ENCODE measurements at regions not wholly inside any gene's neighbourhood (a gene's known extent, or its start where the extent isn't known, plus 50 kb on each side); places are given as distances from the start of the nearest gene placed in this dataset.

DNA sequence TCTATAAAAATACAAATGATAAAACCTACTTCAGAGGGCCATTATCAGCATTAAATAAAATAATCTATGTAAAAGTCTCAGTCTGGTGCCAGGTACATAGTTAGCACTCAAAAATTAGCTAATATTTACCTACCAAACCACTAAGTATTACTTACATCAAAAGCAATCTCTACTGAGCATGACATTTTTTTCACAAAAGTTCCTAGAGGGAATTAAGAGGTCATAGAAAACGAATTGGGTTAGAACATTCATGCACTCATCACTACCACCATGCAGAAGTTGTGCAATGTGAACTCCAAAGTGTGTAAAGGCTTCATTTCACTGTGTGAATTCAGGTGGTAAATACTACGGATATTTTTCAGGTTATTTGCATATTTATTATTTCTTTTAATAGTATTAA, 209.5 kb upstream of the FGF13 start:
- TF ChIP-seq, protein P1, sequence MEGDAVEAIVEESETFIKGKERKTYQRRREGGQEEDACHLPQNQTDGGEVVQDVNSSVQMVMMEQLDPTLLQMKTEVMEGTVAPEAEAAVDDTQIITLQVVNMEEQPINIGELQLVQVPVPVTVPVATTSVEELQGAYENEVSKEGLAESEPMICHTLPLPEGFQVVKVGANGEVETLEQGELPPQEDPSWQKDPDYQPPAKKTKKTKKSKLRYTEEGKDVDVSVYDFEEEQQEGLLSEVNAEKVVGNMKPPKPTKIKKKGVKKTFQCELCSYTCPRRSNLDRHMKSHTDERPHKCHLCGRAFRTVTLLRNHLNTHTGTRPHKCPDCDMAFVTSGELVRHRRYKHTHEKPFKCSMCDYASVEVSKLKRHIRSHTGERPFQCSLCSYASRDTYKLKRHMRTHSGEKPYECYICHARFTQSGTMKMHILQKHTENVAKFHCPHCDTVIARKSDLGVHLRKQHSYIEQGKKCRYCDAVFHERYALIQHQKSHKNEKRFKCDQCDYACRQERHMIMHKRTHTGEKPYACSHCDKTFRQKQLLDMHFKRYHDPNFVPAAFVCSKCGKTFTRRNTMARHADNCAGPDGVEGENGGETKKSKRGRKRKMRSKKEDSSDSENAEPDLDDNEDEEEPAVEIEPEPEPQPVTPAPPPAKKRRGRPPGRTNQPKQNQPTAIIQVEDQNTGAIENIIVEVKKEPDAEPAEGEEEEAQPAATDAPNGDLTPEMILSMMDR (IDR thresholded peaks at IDR 0.05), result no peak
- no peak for TF ChIP-seq POLR2A (IDR thresholded peaks at IDR 0.05)

All from esophagus squamous epithelium (tissue), 4 donors.